GM12892 (cell line): ENCODE measurements at regions not wholly inside any gene's neighbourhood (a gene's known extent, or its start where the extent isn't known, plus 50 kb on each side); places are given as distances from the start of the nearest gene placed in this dataset.

ENCODE experiments used
- POLR2A ChIP-seq: IDR thresholded peaks from 2 replicates; pipeline ENCODE4 v1.6.1; 2011; ENCODE audit warnings: low read depth, low read length, control low read depth
- POLR2AphosphoS5 ChIP-seq: IDR thresholded peaks from 2 replicates; pipeline ENCODE4 v1.6.1; 2011; ENCODE audit warnings: low read depth, low read length, control low read depth
- TAF1 ChIP-seq: IDR thresholded peaks from 2 replicates; pipeline ENCODE4 v1.6.1; 2011; ENCODE audit warnings: low read depth, mild to moderate bottlenecking, control low read depth, low read length, borderline replicate concordance

DNA sequence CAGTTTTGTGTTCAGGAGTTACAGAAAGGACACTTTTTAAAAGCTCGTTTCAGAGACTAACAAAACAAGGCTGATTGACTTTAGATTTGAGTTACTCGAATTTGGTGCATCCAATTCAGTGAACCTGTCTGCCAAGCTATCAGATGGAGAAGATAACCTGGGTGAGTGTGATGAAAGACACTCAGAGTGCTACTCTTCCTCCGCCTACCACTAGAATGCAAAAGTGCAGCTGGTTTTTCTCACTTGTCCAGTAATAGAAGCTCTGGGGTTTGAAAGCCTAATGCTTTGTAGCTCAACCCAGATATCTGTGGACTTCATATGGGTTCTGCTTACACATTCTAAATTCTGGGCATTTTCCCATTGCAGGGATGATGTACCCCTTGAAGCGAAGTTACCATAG, 82.8 kb upstream of the NPY start:
- TF ChIP-seq POLR2A = no peak
- TF ChIP-seq POLR2AphosphoS5 = no peak
- TF ChIP-seq TAF1 = no peak
